ENCODE measurements at regions not wholly inside any gene's neighbourhood (a gene's known extent, or its start where the extent isn't known, plus 50 kb on each side); places are given as distances from the start of the nearest gene placed in this dataset.

GRCh38 chr6:167049275-167049674 lies 50.1 kb downstream of the CEP43 start:
- no peak for DNase-seq (ENCODE audit: low read depth in 2 of 3, low spot score in 1 of 3)

GRCh38 chr6:167050903-167051302 lies 51.7 kb downstream of the CEP43 start:
- DNase-seq (ENCODE audit: low read depth in 2 of 3, low spot score in 1 of 3) = no peak

- DNase-seq (ENCODE audit: low read depth in 2 of 3, low spot score in 1 of 3) = no peak
Measured at GRCh38 chr6:167053895-167054530, 54.8 kb downstream of the CEP43 start.

- DNase-seq (ENCODE audit: low read depth in 2 of 3, low spot score in 1 of 3) = no peak
Measured at GRCh38 chr6:167054987-167055386, 55.8 kb downstream of the CEP43 start.

GRCh38 chr6:167056370-167056769 lies 57.2 kb downstream of the CEP43 start:
- peak in 1 of 3 donors; percentile 45 for DNase-seq (ENCODE audit: low read depth in 2 of 3, low spot score in 1 of 3)

- no peak for DNase-seq (ENCODE audit: low read depth in 2 of 3, low spot score in 1 of 3)
Measured at GRCh38 chr6:167058261-167058660, 59.1 kb downstream of the CEP43 start.

All from stimulated activated CD4-positive, alpha-beta T cell treated with anti-CD3 and anti-CD28 coated beads, Interleukin-12 subunit alpha, Interleukin-12 subunit beta, amount 100 ng/mL, for 48 hours (primary cell).